Neuronal stem cell (in vitro differentiated cells): ENCODE measurements at regions not wholly inside any gene's neighbourhood (a gene's known extent, or its start where the extent isn't known, plus 50 kb on each side); places are given as distances from the start of the nearest gene placed in this dataset.

Source experiments
- DNase-seq: peaks from one replicate; pipeline ENCODE4 v3.0.0-alpha.2; 2013; ENCODE audit warnings: low spot score
- H2AFZ ChIP-seq: one replicate; pipeline ENCODE4 v1.6.1; 2013; ENCODE audit warnings: mild to moderate bottlenecking, low read length, inconsistent platforms
- H2AK5ac ChIP-seq: 2 replicates; pipeline ENCODE4 v1.6.1; 2013; ENCODE audit warnings: low read depth, mild to moderate bottlenecking, inconsistent platforms, low read length, moderate library complexity, mixed read lengths
- H2BK120ac ChIP-seq: 2 replicates; pipeline ENCODE4 v1.6.1; 2013; ENCODE audit warnings: low read depth, mild to moderate bottlenecking, inconsistent platforms, low read length, moderate library complexity, mixed read lengths
- H2BK12ac ChIP-seq: one replicate; pipeline ENCODE4 v1.6.1; 2013; ENCODE audit warnings: low read length, inconsistent platforms
- H2BK15ac ChIP-seq: 2 replicates; pipeline ENCODE4 v1.6.1; 2013; ENCODE audit warnings: mild to moderate bottlenecking, low read length, inconsistent platforms, mixed read lengths
- H2BK5ac ChIP-seq: one replicate; pipeline ENCODE4 v1.6.1; 2013; ENCODE audit warnings: inconsistent platforms, mild to moderate bottlenecking, low read length, moderate library complexity
- H3K14ac ChIP-seq: one replicate; pipeline ENCODE4 v1.6.1; 2013; ENCODE audit warnings: low read length, inconsistent platforms
- H3K18ac ChIP-seq: 2 replicates; pipeline ENCODE4 v1.6.1; 2013; ENCODE audit warnings: low read length, inconsistent platforms
- H3K23ac ChIP-seq: 2 replicates; pipeline ENCODE4 v1.6.1; 2013; ENCODE audit warnings: low read depth, mild to moderate bottlenecking, mixed read lengths, low read length, inconsistent platforms; ENCODE audit not compliant: poor library complexity
- H3K27ac ChIP-seq: replicated peaks from 3 replicates; pipeline ENCODE4 v1.5.1; 2013; ENCODE audit warnings: low read length, inconsistent platforms
- H3K27me3 ChIP-seq, 3 experiments: 2 replicates each; pipeline ENCODE4 v1.6.1; 2013; ENCODE audit warnings: low read length in 3 of 3, mild to moderate bottlenecking in 2 of 3, inconsistent platforms in 1 of 3, low read depth in 1 of 3, mixed read lengths in 1 of 3, moderate library complexity in 1 of 3; ENCODE audit not compliant: control insufficient read depth in 3 of 3, insufficient read depth in 3 of 3
- H3K36me3 ChIP-seq, 2 donors: replicated peaks in 1 of 2; 2 replicates each; pipeline ENCODE4 v1.6.1; 2013; ENCODE audit warnings: low read length in 2 of 2; ENCODE audit not compliant: control insufficient read depth in 2 of 2, insufficient read depth in 2 of 2
- H3K4ac ChIP-seq: 2 replicates; pipeline ENCODE4 v1.6.1; 2013; ENCODE audit warnings: inconsistent platforms, mild to moderate bottlenecking, low read length, moderate library complexity
- H3K4me1 ChIP-seq, 2 donors: 1 replicate in 1 of 2; 2 replicates in 1 of 2; pipeline ENCODE4 v1.6.1; 2013; ENCODE audit warnings: low read length in 2 of 2, low read depth in 1 of 2; ENCODE audit not compliant: control insufficient read depth in 2 of 2, insufficient read depth in 1 of 2
- H3K4me2 ChIP-seq: one replicate; pipeline ENCODE4 v1.6.1; 2013; ENCODE audit warnings: mild to moderate bottlenecking, low read length, inconsistent platforms; ENCODE audit not compliant: insufficient read depth, poor library complexity, severe bottlenecking
- H3K4me3 ChIP-seq, 2 donors: 2 replicates each; pipeline ENCODE4 v1.5.1; 2013; ENCODE audit warnings: low read length in 2 of 2, mild to moderate bottlenecking in 2 of 2, inconsistent platforms in 1 of 2, moderate library complexity in 1 of 2
- H3K79me1 ChIP-seq: one replicate; pipeline ENCODE4 v1.6.1; 2013; ENCODE audit warnings: low read depth, mild to moderate bottlenecking, inconsistent platforms, low read length, moderate library complexity
- H3K9ac ChIP-seq: one replicate; pipeline ENCODE4 v1.6.1; 2013; ENCODE audit warnings: mild to moderate bottlenecking, low read depth, low read length, inconsistent platforms; ENCODE audit not compliant: poor library complexity
- H3K9me3 ChIP-seq, 2 donors: replicated peaks in 1 of 2; 2 replicates each; pipeline versions ENCODE3 to v1.6.1; 2013; ENCODE audit warnings: low read length in 2 of 2, mild to moderate bottlenecking in 2 of 2, inconsistent platforms in 1 of 2, low read depth in 1 of 2, mixed read lengths in 1 of 2, moderate library complexity in 1 of 2; ENCODE audit not compliant: control insufficient read depth in 2 of 2, insufficient read depth in 1 of 2
- H4K8ac ChIP-seq: one replicate; pipeline ENCODE4 v1.6.1; 2013; ENCODE audit warnings: low read depth, mild to moderate bottlenecking, inconsistent platforms, low read length, moderate library complexity
- H4K91ac ChIP-seq: one replicate; pipeline ENCODE4 v1.6.1; 2013; ENCODE audit warnings: low read length, low read depth, mild to moderate bottlenecking, inconsistent platforms; ENCODE audit not compliant: poor library complexity
- WGBS, 2 donors: extraction: QIAGEN DNeasy Blood & Tissue Kit; methylation state at CpG; one replicate each; pipeline ENCODE4 v1.1.7; 2013; ENCODE audit warnings: missing lambda C conversion rate in 2 of 2, mixed read lengths in 1 of 2; ENCODE audit not compliant: insufficient read length in 2 of 2, insufficient replicate concordance in 1 of 2; ENCODE audit errors: extremely low coverage in 2 of 2; 5-methylcytosine and 5-hydroxymethylcytosine counted together

- Histone ChIP-seq H3K9ac (no peak overlapping the region), H3K9me3 (no peaks in the 10 kb centered on the region), H3K79me1 (no peaks in the 10 kb centered on the region), H3K36me3 (no peaks in the 10 kb centered on the region), H2BK5ac (no peak overlapping the region), H2AFZ (peak overlapping the region; percentile 18), H2AK5ac (no peak overlapping the region), H3K14ac (no peak overlapping the region), H2BK12ac (no peak overlapping the region), H3K4me2 (no peak overlapping the region), H2BK120ac (no peak overlapping the region), H3K18ac (no peak overlapping the region), H4K8ac (no peak overlapping the region), H3K4me3 (no peak overlapping the region), H3K27me3 (peaks cover 0 to 24% (median 0%) of the 10 kb centered on the region in 3 experiments), H3K27ac (no peak overlapping the region), H3K4me1 (peaks cover 2 to 14% of the 10 kb centered on the region in 2 donors), H4K91ac (no peak overlapping the region), H2BK15ac (no peak overlapping the region), H3K4ac (no peak overlapping the region), H3K23ac (no peak overlapping the region)
- DNase-seq, result no peak
- WGBS, 2 donors, result no CpG with 5 or more reads among the region's 10 CpGs
Measured at GRCh38 chr3:197428117-197428801, 127.5 kb downstream of the BDH1 start.

GRCh38 chr3:197427021-197427420 is 128.6 kb upstream of the DLG1 start:
- Histone ChIP-seq H3K79me1 (no peaks in the 10 kb centered on the region), H2BK5ac (no peak overlapping the region), H3K18ac (peak overlapping the region; percentile 70), H2BK120ac (no peak overlapping the region), H3K4me3 (no peak overlapping the region), H3K27ac (no peak overlapping the region), H2AFZ (no peak overlapping the region), H2BK12ac (no peak overlapping the region), H4K91ac (no peak overlapping the region), H3K9ac (no peak overlapping the region), H3K23ac (no peak overlapping the region), H3K4ac (no peak overlapping the region), H3K14ac (no peak overlapping the region), H3K4me1 (peaks cover 2 to 16% of the 10 kb centered on the region in 2 donors), H3K36me3 (no peaks in the 10 kb centered on the region), H3K9me3 (no peaks in the 10 kb centered on the region), H2AK5ac (no peak overlapping the region), H2BK15ac (no peak overlapping the region), H4K8ac (no peak overlapping the region), H3K27me3 (peaks cover 0 to 25% (median 0%) of the 10 kb centered on the region in 3 experiments), H3K4me2 (no peak overlapping the region)
- no CpG with 5 or more reads among the region's 8 CpGs for WGBS, 2 donors
- no peak for DNase-seq

- Histone ChIP-seq H2BK12ac (no peak overlapping the region), H4K91ac (no peak overlapping the region), H3K79me1 (no peaks in the 10 kb centered on the region), H2AK5ac (no peak overlapping the region), H3K4me2 (no peak overlapping the region), H2BK5ac (no peak overlapping the region), H3K14ac (no peak overlapping the region), H3K9me3 (no peaks in the 10 kb centered on the region), H3K27ac (no peak overlapping the region), H3K9ac (no peak overlapping the region), H2BK120ac (no peak overlapping the region), H3K4ac (no peak overlapping the region), H3K36me3 (no peaks in the 10 kb centered on the region), H4K8ac (no peak overlapping the region), H3K4me1 (peaks cover 2 to 16% of the 10 kb centered on the region in 2 donors), H3K23ac (no peak overlapping the region), H2BK15ac (no peak overlapping the region), H3K27me3 (peaks cover 0 to 25% (median 0%) of the 10 kb centered on the region in 3 experiments), H3K4me3 (no peak overlapping the region), H2AFZ (no peak overlapping the region), H3K18ac (no peak overlapping the region)
- WGBS, 2 donors, result no CpG with 5 or more reads among the region's 6 CpGs
- no peak for DNase-seq
Measured at GRCh38 chr3:197426121-197426566, 127.7 kb upstream of the DLG1 start.

GRCh38 chr3:197425485-197426120 is 127.2 kb upstream of the DLG1 start:
- no peak overlapping the region for H2BK120ac ChIP-seq
- no peaks in the 10 kb centered on the region for H3K36me3 ChIP-seq

More at GRCh38 chr3:197425485-197426120, 127.2 kb upstream of the DLG1 start:
- Histone ChIP-seq H3K18ac (peak overlapping the region; percentile 54), H4K8ac (no peak overlapping the region), H3K79me1 (no peaks in the 10 kb centered on the region), H3K14ac (no peak overlapping the region), H3K9me3 (no peaks in the 10 kb centered on the region), H3K27me3 (peaks cover 0 to 29% (median 0%) of the 10 kb centered on the region in 3 experiments), H2AFZ (no peak overlapping the region), H3K4me1 (peaks cover 2 to 16% of the 10 kb centered on the region in 2 donors), H2BK15ac (peak overlapping the region; percentile 33), H2BK12ac (peak overlapping the region; percentile 63), H2BK5ac (no peak overlapping the region), H3K4ac (no peak overlapping the region), H4K91ac (no peak overlapping the region), H3K4me3 (no peak overlapping the region), H3K27ac (no peak overlapping the region), H3K23ac (no peak overlapping the region), H2AK5ac (no peak overlapping the region), H3K4me2 (no peak overlapping the region), H3K9ac (no peak overlapping the region)
- no CpG with 5 or more reads among the region's 14 CpGs for WGBS, 2 donors
- DNase-seq, result no peak
